Urothelium cell line (cell line): ENCODE measurements at regions not wholly inside any gene's neighbourhood (a gene's known extent, or its start where the extent isn't known, plus 50 kb on each side); places are given as distances from the start of the nearest gene placed in this dataset.

Experiments
- DNase-seq: peaks from one replicate; pipeline ENCODE4 v3.0.0; 2011; ENCODE audit warnings: low spot score, mixed read lengths
- FAIRE-seq: peaks from 2 replicates; lab custom pipeline; 2011; peaks lifted over from hg19 to GRCh38; lab: Jason Lieb, UNC

GRCh38 chr12:92650228-92650822 lies 52.5 kb upstream of the PLEKHG7 start:
- no peak for DNase-seq
- FAIRE-seq = no peak

- DNase-seq (peak; percentile 59), FAIRE-seq (no peak)
Observed at GRCh38 chr12:92649511-92650227, 53.1 kb upstream of the PLEKHG7 start.

- FAIRE-seq = no peak
- no peak for DNase-seq
Observed at GRCh38 chr12:92648242-92649031, 54.4 kb upstream of the PLEKHG7 start.

- no peak for DNase-seq
- no peak for FAIRE-seq
Observed at GRCh38 chr12:92641291-92641690, 61.5 kb upstream of the PLEKHG7 start.

GRCh38 chr12:92640691-92641090 lies 62.1 kb upstream of the PLEKHG7 start:
- DNase-seq = no peak
- FAIRE-seq = no peak

- no peak for FAIRE-seq
- DNase-seq = no peak
Observed at GRCh38 chr12:92639017-92639416, 63.8 kb upstream of the PLEKHG7 start.

GRCh38 chr12:92634730-92635129 lies 68.1 kb upstream of the PLEKHG7 start:
- DNase-seq = no peak
- FAIRE-seq = no peak

GRCh38 chr12:92634202-92634601 lies 68.6 kb upstream of the PLEKHG7 start:
- FAIRE-seq (no peak), DNase-seq (no peak)

- FAIRE-seq = no peak
- DNase-seq = no peak
Observed at GRCh38 chr12:92630968-92631367, 71.8 kb upstream of the PLEKHG7 start.

GRCh38 chr12:92629349-92630065 lies 73.3 kb upstream of the PLEKHG7 start:
- FAIRE-seq (no peak), DNase-seq (peak; percentile 12)

- DNase-seq (no peak), FAIRE-seq (no peak)
Observed at GRCh38 chr12:92628476-92628875, 74.3 kb upstream of the PLEKHG7 start.

- DNase-seq (no peak), FAIRE-seq (no peak)
Observed at GRCh38 chr12:92627511-92627910, 75.3 kb upstream of the PLEKHG7 start.

GRCh38 chr12:92625639-92626310 lies 77.0 kb upstream of the PLEKHG7 start:
- no peak for DNase-seq
- no peak for FAIRE-seq

- DNase-seq (peak; percentile 34), FAIRE-seq (no peak)
Observed at GRCh38 chr12:92624236-92624635, 78.6 kb upstream of the PLEKHG7 start.

GRCh38 chr12:92623386-92623785 lies 79.4 kb upstream of the PLEKHG7 start:
- FAIRE-seq = no peak

GRCh38 chr12:92621833-92622232 lies 81.0 kb upstream of the PLEKHG7 start:
- no peak for FAIRE-seq
- no peak for DNase-seq

More at GRCh38 chr12:92623386-92623785, 79.4 kb upstream of the PLEKHG7 start:
- DNase-seq = no peak

- DNase-seq (no peak), FAIRE-seq (no peak)
Observed at GRCh38 chr12:92621312-92621711, 81.5 kb upstream of the PLEKHG7 start.

- DNase-seq = no peak
- FAIRE-seq = no peak
Observed at GRCh38 chr12:92619730-92620684, 82.8 kb upstream of the PLEKHG7 start.

GRCh38 chr12:92619026-92619425 lies 83.8 kb upstream of the PLEKHG7 start:
- FAIRE-seq = no peak
- DNase-seq = no peak

- no peak for FAIRE-seq
- no peak for DNase-seq
Observed at GRCh38 chr12:92615703-92616102, 87.1 kb upstream of the PLEKHG7 start.
